ENCODE measurements at regions not wholly inside any gene's neighbourhood (a gene's known extent, or its start where the extent isn't known, plus 50 kb on each side); places are given as distances from the start of the nearest gene placed in this dataset.
"Not testable (repeated sequence)": the region's sequence is repeated elsewhere in the genome, so short reads cannot be mapped to it uniquely, and the experiment has no call there.

DNA sequence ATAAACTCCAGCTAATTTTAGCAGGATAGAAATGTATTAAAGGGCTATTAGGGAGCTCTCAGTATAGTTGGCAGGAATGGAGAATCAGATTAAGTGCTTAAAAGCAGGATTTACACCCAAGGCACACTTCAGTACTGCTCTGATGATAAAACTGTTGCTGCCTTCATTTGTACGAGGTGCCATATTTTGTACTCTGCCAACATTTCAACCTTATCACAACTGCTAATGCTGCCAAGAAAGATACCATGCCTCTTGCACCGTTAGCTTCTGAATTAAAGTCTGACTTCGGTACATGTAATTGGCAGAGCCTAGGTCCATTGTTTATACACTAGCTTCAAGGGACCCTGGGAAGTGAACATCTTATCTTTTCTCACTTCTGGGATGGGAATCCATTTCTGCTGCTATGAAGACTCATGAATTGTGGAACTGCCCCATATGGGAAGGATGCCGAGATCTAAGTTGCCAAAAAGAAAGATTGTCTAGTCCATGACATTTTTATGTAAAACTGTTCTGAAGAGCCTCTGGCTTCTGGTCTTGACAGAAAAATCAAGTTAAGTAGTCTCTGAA lies 624.0 kb upstream of the IGFBP7 start:
- no peak for DNase-seq (ENCODE audit: low read depth in 4 of 4, low spot score in 2 of 4)

DNA sequence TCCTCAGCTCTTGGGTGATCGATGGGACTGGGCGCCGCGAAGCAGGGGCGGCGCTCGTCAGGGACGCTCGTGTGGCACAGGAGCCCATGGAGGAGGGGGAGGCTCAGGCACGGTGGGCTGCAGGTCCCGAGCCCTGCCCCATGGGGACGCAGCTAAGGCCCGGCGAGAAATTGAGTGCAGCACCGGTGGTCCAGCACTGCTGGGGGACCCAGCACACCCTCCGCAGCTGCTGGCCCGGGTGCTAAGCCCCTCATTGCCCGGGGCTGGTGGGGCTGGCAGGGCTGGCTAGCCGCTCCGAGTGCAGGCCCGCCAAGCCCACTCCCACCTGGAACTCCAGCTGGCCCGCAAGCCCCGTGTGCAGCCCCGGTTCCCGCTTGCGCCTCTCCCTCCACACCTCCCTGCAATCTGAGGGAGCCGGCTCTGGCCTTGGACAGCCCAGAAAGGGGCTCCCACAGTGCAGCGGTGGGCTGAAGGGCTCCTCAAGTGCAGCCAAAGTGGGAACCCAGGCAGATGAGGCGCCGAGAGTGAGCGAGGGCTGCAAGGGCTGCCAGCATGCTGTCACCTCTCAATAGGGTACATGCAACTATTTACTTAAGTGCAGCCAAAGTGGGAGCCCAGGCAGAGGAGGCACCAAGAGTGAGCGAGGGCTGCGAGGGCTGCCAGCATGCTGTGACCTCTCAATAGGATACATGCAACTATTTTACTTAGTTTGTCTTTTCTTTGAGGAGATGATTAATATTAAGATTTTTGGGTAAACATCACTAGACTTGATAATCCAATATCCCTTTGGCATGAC lies 619.8 kb upstream of the IGFBP7 start:
- DNase-seq (ENCODE audit: low read depth in 4 of 4, low spot score in 2 of 4) = not testable (repeated sequence)

DNA sequence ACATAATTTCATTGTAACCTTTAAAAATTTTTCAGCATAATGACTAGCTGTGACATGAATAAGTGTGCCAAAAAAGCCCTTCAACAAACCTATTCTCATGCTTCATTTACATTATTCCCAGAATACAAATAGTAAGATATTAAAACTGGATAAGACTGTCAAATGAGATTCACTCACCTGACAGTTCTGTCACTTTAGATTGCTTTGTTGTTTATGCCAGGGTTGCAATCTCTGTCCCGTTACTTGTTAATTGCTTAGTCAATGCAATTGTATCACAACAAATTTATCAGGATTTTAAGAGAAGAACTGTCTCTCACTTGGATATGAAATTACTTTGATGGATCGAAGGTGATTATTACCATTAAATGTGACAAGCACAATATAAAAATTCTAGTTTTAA lies 616.0 kb upstream of the IGFBP7 start:
- DNase-seq (ENCODE audit: low read depth in 4 of 4, low spot score in 2 of 4) = no peak

DNA sequence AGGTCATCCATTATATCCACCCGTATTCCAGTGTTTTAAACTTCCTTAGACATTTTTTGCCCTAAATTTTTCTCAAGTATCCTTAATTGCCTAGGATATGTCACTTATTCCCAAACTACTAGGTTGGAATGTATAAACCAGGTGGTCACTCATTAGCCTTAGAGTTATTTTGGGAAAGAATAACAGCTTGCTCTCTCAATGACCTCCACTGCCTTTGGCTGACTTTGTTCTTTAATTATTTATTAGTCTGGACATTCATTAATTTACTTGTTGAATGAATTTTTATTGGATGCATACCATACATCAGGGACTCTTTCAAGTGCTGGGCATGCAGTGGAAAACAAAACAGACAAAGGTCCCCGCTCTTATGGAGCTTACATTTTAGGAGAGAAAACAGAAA lies 609.3 kb upstream of the IGFBP7 start:
- DNase-seq (ENCODE audit: low read depth in 4 of 4, low spot score in 2 of 4) = peak in 1 of 4 donors; percentile 48

DNA sequence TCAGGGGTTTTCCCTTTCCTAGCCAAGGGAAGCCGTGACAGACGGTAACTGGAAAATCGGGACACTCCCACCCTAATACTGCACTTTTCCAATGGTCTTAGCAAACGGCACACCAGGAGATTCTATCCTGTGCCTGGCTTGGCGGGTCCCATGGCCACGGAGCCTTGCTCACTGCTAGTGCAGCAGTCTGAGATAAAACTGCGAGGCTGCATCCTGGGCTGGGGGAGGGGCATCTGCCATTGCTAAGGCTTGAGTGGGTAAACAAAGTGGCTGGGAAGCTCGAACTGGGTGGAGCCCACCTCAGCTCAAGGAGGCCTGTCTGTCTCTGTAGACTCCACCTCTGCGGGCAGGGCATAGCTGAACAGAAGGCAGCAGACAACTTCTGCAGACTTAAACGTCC lies 604.1 kb upstream of the IGFBP7 start:
- not testable (repeated sequence) for DNase-seq (ENCODE audit: low read depth in 4 of 4, low spot score in 2 of 4)

DNA sequence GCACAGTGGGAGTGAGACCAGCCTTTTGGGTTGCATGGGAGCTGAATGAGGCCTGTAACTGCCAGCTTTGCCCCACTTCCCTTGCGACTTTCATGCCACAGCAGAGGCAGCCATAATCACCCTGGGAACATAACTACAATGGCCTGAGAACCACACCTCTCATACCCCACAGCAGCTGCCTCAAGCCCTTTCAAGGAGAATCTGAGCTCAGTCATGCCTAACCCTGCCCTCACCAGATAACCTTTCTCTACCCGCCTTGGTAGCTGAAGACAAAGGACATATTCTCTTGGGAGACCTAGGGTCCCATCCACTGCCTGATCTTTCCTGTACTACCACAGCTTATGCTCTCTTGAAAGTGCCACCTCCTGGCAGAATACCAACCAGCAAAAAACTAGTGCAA lies 599.9 kb upstream of the IGFBP7 start:
- no peak for DNase-seq (ENCODE audit: low read depth in 4 of 4, low spot score in 2 of 4)

DNA sequence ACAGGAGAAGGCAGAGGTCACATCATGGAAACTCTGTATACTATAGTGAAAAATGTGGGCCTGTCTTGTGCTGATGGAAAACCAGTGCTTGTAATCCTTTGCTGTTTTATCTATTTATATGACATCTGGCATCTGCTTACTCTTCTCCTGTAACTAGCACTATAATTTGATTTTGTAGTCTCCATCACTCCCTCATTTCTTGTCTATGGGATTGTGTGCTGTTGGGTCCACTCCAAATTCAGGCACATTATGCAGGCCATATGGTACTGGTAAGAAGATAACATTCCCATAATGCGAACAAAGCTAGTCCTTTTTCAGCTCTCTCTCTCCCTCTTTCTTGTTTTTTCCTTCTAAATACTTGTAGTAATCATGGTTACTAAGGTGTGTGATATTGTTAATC lies 581.2 kb upstream of the IGFBP7 start:
- DNase-seq (ENCODE audit: low read depth in 4 of 4, low spot score in 2 of 4) = no peak

DNA sequence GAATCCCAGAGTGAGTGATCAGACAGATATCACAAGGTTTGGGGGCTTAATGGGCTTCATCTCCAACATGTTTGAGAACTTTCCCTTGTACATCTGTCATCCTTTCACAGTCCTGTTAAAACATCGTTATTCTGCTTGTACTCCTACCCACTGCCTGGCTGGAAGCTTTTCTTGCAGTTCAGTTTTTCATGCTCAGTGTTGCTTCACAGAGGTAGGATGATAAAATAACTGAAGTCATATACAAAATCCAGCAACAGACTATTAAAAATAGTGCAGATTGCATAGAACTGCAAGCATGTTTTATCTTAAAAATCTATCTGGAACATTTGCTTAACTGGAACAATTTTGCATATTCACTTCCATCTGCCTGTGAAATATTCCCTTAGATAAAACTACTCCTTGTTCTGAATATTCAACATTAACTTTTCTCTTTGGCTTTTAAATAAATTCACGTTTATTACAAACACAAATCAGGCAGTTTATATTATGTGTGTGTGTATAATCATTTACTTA lies 579.6 kb upstream of the IGFBP7 start:
- no peak for DNase-seq (ENCODE audit: low read depth in 4 of 4, low spot score in 2 of 4)

DNA sequence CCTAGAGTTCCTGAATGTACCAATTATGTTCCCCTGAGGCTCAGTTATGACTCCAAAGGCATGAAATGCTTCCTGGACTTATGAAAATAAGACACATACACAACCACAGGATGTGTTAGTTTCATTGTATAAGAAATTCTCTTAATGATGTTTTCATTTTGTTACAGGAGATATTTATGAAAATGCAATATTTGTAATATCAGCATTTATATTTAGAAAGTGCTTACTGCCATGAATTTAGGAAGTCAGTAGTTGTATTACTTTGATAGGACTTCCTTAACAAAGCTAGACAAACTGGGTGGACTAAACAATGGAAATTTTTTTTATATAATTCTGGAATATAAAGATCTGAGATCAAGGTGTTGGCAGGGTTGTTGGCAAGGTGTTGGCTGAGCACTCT lies 572.1 kb upstream of the IGFBP7 start:
- DNase-seq (ENCODE audit: low read depth in 4 of 4, low spot score in 2 of 4) = no peak

DNA sequence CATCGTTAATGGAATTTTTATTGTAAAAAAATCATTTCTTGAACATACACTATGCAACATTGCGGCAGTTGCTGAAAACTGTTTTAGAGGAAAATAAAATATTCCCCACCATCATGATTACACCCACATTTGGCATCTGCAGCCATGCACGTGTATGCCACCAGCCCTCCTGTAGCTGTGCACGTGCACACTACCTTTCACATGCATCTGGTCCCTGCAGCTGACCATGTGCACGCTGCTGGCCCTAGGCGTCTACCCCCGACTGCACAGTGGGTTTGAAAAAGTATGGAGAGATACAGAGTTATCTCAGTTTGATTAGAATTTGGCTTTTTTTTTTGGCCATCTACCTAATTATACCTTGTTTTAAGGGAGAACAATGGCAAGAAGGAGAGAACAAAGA lies 569.8 kb upstream of the IGFBP7 start:
- DNase-seq (ENCODE audit: low read depth in 4 of 4, low spot score in 2 of 4) = no peak

DNA sequence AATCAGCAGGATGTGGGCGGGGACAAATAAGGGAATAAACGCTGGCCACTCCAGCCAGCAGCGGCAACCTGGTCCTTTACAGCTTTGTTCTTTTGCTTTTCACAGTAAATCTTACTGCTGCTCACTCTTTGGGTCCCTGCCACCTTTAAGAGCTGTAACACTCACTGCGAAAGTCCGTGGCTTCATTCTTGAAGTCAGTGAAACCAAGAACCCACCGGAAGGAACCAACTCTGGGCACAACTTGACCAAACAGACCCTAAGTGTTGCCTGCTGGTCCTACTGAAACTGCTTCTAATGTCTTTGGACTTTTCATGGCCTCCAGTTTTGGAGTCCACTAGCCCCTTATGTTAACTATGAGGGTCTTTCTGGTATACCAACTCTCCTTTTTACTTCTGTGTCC lies 566.2 kb upstream of the IGFBP7 start:
- no peak for DNase-seq (ENCODE audit: low read depth in 4 of 4, low spot score in 2 of 4)

DNA sequence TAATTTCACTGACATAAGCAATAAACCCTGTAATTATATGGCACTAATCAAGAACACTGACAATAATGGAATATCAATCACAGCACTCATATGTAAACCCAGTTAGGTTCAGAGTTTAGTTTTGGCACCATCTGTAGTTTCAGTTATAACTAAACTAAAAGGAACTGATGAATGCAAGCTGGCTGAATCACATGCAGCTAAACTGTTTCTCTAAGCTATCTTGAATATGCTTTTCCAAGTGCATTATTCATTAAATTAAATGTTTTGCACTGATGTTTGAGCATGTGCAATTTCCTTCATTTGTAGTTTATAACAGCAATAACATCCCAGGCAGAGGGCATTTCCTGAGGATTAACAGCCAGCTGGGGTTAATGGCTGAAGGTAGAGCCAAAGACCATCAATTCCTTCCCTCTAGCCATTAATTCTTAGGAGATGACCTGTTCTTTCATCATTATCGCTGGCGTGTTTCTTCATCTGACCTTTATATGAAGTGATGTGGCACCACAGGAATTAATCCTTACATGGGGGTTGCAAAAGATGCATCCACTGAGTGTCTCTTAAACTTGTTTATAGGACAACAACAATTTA lies 562.8 kb upstream of the IGFBP7 start:
- DNase-seq (ENCODE audit: low read depth in 4 of 4, low spot score in 2 of 4) = no peak

DNA sequence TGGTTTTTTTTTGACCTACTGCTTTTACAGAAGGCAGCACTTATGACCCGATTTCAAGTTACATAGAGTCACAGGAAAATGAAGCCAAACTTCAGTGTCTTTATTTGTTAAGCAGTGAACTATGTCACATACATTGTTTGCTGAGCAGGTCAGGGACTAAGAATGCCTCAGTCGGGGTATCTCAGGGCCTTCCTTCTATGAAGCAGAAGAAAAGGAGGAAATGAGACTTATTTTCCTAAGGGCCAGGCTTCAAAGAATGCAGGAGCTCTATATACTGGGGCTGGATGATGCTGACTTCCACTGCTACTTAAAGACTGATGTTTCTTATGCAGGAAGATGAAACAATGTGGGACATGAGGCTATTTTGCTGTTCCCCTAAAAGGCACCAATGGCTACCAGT lies 558.4 kb upstream of the IGFBP7 start:
- DNase-seq (ENCODE audit: low read depth in 4 of 4, low spot score in 2 of 4) = no peak

DNA sequence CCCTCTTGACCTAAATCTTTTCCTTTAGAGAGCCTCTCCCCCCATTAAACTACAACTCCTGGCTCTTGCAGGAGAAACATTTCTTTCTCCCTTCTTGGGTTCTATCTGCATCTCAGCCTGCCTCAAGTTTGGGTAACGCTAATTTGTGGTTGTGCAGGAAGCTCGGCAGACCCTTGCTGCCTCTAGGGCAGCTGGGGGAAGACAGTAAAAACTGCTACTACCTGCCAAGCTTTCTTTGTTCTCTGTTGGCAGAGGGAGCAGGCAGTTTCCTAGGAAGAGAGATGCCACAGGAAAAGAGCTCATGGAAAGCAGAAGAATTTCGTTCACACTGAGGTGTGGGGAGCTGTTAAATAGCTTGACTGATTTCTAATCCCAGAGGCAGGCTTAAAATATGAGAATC lies 555.6 kb upstream of the IGFBP7 start:
- DNase-seq (ENCODE audit: low read depth in 4 of 4, low spot score in 2 of 4) = no peak

DNA sequence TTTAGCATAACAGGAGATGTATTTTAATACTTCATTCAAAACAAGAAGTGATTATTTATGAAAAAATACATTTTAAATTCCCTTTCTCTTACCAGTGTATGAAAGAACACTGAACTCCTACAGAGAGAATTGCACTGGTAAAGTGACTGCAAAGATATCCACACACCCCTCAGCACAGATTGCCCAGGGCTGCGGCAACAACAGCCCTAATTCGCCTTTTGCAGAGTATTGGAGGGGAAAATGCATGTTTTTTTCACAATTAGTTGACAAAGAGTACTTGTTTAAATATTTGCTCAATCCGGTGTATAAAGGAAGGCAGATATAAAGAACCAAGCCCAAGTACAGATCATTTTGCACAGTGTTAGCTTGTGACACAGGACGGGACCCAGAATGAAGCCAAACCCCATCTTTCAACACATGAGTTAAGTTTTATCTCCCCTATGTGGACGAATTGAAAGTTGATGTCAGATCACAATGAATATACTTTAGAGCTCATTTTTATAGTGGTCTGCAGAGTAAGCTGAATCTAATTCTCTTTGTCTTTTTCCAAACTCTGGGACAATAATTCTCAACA lies 551.4 kb upstream of the IGFBP7 start:
- DNase-seq (ENCODE audit: low read depth in 4 of 4, low spot score in 2 of 4) = no peak

DNA sequence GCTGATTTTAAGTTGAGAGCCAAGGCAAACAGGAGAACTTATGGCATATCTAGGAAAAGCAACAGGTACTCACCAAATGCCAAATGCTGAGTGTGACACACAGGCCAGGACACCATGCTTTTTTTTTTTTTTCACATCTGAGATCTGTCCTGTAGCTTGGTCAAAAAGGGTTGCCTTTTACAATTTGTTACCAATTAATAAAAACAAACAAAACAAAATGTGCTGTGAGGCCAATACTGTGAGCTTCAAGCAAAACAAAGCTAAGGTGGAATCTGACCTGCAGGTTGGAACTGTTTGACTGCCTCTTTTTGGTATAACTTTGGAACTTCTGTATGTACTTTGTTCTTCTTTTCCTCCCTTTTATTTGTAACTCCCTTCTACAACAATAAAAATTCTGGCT lies 548.5 kb upstream of the IGFBP7 start:
- DNase-seq (ENCODE audit: low read depth in 4 of 4, low spot score in 2 of 4) = no peak

DNA sequence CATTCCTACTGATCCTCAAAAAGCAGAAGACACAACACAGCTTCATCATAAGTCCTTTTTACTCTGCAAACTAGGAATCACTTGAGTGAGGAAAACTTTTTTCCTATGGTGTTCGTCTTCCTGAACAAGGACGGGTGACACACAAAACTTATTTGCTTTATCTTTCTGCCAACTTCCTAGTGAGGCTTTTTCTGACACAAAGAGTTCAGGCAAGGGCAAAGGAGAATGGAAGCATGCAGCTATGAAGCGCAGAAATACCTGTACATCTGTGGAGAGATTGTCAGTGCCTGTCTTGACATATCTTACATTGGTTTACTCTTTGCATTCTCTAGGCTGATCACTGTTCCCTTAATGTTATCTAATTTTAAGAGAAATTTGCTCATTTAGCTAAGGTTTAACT lies 548.0 kb upstream of the IGFBP7 start:
- no peak for DNase-seq (ENCODE audit: low read depth in 4 of 4, low spot score in 2 of 4)

DNA sequence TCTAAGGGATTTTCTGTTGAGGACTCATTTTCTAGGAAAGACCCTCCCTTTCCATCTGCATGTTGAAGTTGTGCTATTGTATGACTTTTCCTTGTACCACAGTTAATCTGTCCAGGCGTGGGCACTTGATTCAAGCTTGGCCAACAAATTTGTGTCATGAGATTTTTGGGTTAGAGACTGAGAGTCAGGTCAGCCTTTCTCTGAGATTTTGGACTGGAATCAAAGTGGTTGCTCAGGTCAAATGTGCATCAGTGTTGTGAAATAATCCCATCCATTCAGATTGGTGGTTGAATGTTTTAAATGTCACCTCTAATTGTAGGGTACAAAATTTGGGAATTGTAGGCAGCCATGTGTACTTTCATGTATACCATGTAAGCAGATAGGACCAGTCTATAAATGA lies 545.2 kb upstream of the IGFBP7 start:
- DNase-seq (ENCODE audit: low read depth in 4 of 4, low spot score in 2 of 4) = no peak

DNA sequence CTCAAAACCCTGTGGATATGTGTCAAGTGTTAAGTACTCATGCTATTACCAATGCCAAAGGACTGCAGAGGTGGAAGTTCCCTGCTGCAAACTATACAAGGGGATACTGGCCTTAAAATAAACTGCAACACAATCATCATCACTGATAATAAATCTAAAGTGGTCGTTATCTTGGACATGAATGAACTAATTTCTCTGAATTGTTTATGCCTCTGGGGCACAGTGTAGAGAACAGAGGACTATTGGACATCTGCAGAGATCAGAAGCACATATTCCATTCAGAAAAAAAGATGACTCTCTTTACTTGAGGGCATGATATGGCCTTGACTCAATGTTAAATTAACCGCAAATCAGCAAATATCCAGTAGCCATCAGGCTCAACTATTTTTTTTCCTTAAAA lies 542.6 kb upstream of the IGFBP7 start:
- DNase-seq (ENCODE audit: low read depth in 4 of 4, low spot score in 2 of 4) = no peak

DNA sequence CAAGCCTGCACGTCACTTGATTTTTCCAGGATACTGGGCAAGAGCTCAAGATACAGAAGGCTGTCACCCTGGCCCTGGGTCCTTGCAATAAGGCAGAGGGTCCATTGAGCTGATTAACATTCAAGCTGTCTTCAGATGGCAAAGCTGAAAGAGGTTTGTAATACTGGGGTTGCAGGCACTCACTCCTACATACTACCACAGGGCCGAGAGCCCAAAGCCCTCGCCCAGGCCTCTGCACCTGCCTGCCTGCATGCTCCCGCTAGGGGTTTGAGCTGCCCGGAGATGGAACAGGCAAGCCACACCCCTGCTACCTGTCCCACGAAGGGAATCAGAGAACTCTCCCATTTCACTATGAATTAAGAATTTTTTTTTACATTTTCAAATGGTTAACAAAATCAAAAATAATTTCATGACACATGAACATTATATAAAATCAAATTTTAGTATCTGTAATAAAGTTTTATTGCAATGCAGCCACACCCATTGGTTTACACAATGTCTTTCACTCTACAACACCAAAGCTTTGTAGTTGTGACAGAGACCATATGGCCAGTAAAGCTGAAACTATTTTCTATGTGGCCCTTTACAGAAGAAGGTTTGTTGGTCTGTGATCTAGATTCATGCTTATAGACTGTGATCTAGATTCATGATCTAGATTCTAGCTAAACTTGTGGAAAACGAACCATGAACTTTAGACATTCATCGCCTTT lies 530.4 kb upstream of the IGFBP7 start:
- DNase-seq (ENCODE audit: low read depth in 4 of 4, low spot score in 2 of 4) = no peak
